ENCODE measurements at regions not wholly inside any gene's neighbourhood (a gene's known extent, or its start where the extent isn't known, plus 50 kb on each side); places are given as distances from the start of the nearest gene placed in this dataset.
A peak's percentile ranks its signal among the peaks of the same experiment; 100 is the strongest.

DNA sequence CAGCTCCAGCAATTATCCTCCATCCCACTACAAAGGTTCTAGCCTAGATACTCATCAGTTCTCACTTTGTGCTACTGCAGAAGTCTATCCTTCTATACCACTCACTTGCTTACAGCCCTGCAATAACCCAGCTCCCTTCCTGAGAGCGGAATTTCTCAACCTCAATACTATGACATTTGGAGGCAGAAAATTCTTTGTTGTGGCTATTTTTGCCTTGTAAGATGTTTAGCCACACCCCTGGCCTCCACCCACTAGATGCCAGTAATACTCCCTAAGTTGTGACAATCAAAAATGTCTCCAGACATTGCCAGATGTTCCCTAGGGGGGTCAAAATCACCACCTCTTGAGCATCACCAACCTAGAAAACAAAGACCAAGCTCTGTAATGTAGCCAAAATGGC, 149.5 kb downstream of the QDPR start:
- Histone ChIP-seq H2BK5ac (ENCODE audit: low read length) (no peak overlapping the region), H2AK5ac (ENCODE audit: low read length) (no peak overlapping the region), H3K18ac (ENCODE audit: low read length) (no peak overlapping the region), H3K4ac (ENCODE audit: low read depth, low read length) (no peak overlapping the region), H3K27me3 (ENCODE audit: insufficient read depth, low read length, poor library complexity) (no peaks in the 10 kb centered on the region), H3K23ac (ENCODE audit: low read length) (no peak overlapping the region), H3K79me2 (ENCODE audit: control insufficient read depth, insufficient read depth, low read length) (no peaks in the 10 kb centered on the region), H3K4me2 (ENCODE audit: low read length) (no peak overlapping the region), H2BK15ac (replicated peaks; ENCODE audit: low read depth) (no peak overlapping the region), H3K27ac (ENCODE audit: low read depth, low read length) (no peak overlapping the region), H3K9ac (ENCODE audit: low read length) (no peak overlapping the region), H3K56ac (ENCODE audit: low read length) (no peak overlapping the region), H4K8ac (ENCODE audit: low read depth, low read length) (no peak overlapping the region), H3K79me1 (ENCODE audit: low read length) (no peaks in the 10 kb centered on the region), H3K4me3 (ENCODE audit: low read length) (no peak overlapping the region), H4K5ac (ENCODE audit: low read length) (no peak overlapping the region), H3K4me1 (ENCODE audit: control insufficient read depth, low read depth, low read length) (no peaks in the 10 kb centered on the region), H2BK120ac (ENCODE audit: low read depth, low read length) (no peak overlapping the region), H3K36me3 (ENCODE audit: control insufficient read depth, insufficient read depth, low read length) (no peaks in the 10 kb centered on the region)
- no CpG with 5 or more reads among the region's 1 CpG for WGBS (ENCODE audit: extremely low coverage, insufficient coverage, low lambda C conversion rate)
- no peak for DNase-seq

DNA sequence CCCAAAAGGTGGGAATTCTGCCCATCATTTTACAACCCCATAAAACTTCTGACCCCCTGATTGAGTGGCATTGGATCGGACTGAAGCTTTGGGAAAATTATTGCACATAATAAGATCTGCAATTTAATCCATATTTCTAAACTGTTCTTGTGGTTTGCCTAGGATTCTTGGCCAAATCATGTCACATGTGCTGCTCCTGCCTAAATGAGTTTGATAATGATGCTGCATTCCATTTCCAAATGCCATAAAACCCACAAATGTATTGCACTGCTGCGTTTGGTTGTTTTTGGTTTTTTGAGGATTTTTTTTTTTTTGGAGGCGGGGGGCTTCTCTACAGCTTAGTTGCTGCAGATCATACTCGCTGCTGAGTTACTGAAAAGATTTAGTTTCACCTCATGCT, 153.6 kb downstream of the QDPR start:
- Histone ChIP-seq H3K36me3 (ENCODE audit: control insufficient read depth, insufficient read depth, low read length) (no peaks in the 10 kb centered on the region), H3K56ac (ENCODE audit: low read length) (no peak overlapping the region), H3K27ac (ENCODE audit: low read depth, low read length) (no peak overlapping the region), H3K4me1 (ENCODE audit: control insufficient read depth, low read depth, low read length) (no peaks in the 10 kb centered on the region), H4K5ac (ENCODE audit: low read length) (no peak overlapping the region), H3K23ac (ENCODE audit: low read length) (no peak overlapping the region), H3K4ac (ENCODE audit: low read depth, low read length) (no peak overlapping the region), H3K4me3 (ENCODE audit: low read length) (no peak overlapping the region), H2AK5ac (ENCODE audit: low read length) (no peak overlapping the region), H4K8ac (ENCODE audit: low read depth, low read length) (no peak overlapping the region), H3K79me2 (ENCODE audit: control insufficient read depth, insufficient read depth, low read length) (no peaks in the 10 kb centered on the region), H2BK5ac (ENCODE audit: low read length) (no peak overlapping the region), H3K79me1 (ENCODE audit: low read length) (no peaks in the 10 kb centered on the region), H3K18ac (ENCODE audit: low read length) (no peak overlapping the region), H3K9ac (ENCODE audit: low read length) (no peak overlapping the region), H3K27me3 (ENCODE audit: insufficient read depth, low read length, poor library complexity) (no peaks in the 10 kb centered on the region), H2BK120ac (ENCODE audit: low read depth, low read length) (no peak overlapping the region), H3K4me2 (ENCODE audit: low read length) (no peak overlapping the region), H2BK15ac (replicated peaks; ENCODE audit: low read depth) (no peak overlapping the region)
- DNase-seq = no peak
- WGBS (ENCODE audit: extremely low coverage, insufficient coverage, low lambda C conversion rate) = no CpG with 5 or more reads among the region's 4 CpGs

DNA sequence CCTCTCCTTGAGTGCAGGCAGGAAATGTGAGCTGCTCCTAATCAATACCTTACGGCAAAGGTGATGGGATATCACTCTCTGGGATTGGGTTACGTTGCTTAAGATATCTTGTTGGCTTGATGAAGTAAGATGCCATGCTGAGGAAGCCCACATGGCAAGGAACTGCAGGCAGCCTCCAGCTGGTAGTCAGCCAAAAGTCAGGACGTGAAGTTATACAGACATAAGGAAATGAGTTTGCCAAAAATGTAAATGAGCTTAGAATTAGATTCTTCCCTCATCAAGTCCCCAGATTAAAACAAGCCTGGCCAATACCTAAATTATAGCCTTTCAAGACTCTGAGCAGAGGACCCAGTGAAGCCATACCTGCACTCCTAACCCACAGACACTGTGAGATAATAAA, 155.0 kb downstream of the QDPR start:
- no peak overlapping the region for H3K56ac ChIP-seq (ENCODE audit: low read length)
- H3K4me3 ChIP-seq (ENCODE audit: low read length) = no peak overlapping the region
- H3K79me1 ChIP-seq (ENCODE audit: low read length) = no peaks in the 10 kb centered on the region
- no peak overlapping the region for H2BK5ac ChIP-seq (ENCODE audit: low read length)
- no peak overlapping the region for H3K4me2 ChIP-seq (ENCODE audit: low read length)
- H4K8ac ChIP-seq (ENCODE audit: low read depth, low read length) = no peak overlapping the region
- H3K79me2 ChIP-seq (ENCODE audit: control insufficient read depth, insufficient read depth, low read length) = no peaks in the 10 kb centered on the region
- H3K18ac ChIP-seq (ENCODE audit: low read length) = no peak overlapping the region
- no peak overlapping the region for H3K23ac ChIP-seq (ENCODE audit: low read length)
- no CpG with 5 or more reads among the region's 3 CpGs for WGBS (ENCODE audit: extremely low coverage, insufficient coverage, low lambda C conversion rate)
- DNase-seq = no peak
- no peaks in the 10 kb centered on the region for H3K4me1 ChIP-seq (ENCODE audit: control insufficient read depth, low read depth, low read length)
- H3K4ac ChIP-seq (ENCODE audit: low read depth, low read length) = no peak overlapping the region
- H3K36me3 ChIP-seq (ENCODE audit: control insufficient read depth, insufficient read depth, low read length) = no peaks in the 10 kb centered on the region
- no peak overlapping the region for H3K9ac ChIP-seq (ENCODE audit: low read length)
- no peak overlapping the region for H2BK15ac ChIP-seq (replicated peaks; ENCODE audit: low read depth)
- H4K5ac ChIP-seq (ENCODE audit: low read length) = no peak overlapping the region
- H2BK120ac ChIP-seq (ENCODE audit: low read depth, low read length) = no peak overlapping the region
- no peak overlapping the region for H3K27ac ChIP-seq (ENCODE audit: low read depth, low read length)
- H2AK5ac ChIP-seq (ENCODE audit: low read length) = no peak overlapping the region
- no peaks in the 10 kb centered on the region for H3K27me3 ChIP-seq (ENCODE audit: insufficient read depth, low read length, poor library complexity)

DNA sequence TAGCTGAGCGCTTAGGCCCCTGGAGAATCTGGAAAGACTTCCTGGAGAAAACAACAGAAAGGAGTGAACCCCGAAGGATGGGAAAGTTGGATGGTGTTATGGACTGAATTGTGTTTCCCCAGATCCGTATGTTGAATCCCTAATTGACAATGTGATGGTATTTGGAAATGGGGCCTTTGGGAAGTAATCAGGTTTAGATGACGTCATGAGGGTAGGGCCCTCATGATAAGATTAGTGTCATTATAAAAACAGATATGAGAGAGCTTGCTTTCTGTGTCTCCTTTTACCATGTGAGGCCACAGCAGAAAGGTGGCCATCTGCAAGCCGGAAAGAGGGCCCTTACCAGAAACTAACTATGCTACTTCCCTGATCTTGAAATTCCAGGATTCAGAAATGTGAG, 159.5 kb downstream of the QDPR start:
- H3K4me2 ChIP-seq (ENCODE audit: low read length) = no peak overlapping the region
- no peak overlapping the region for H4K5ac ChIP-seq (ENCODE audit: low read length)
- no peak overlapping the region for H4K8ac ChIP-seq (ENCODE audit: low read depth, low read length)
- no peak overlapping the region for H3K9ac ChIP-seq (ENCODE audit: low read length)
- no peak overlapping the region for H3K27ac ChIP-seq (ENCODE audit: low read depth, low read length)
- no peaks in the 10 kb centered on the region for H3K4me1 ChIP-seq (ENCODE audit: control insufficient read depth, low read depth, low read length)
- no peak overlapping the region for H3K56ac ChIP-seq (ENCODE audit: low read length)
- no CpG with 5 or more reads among the region's 5 CpGs for WGBS (ENCODE audit: extremely low coverage, insufficient coverage, low lambda C conversion rate)
- H2BK5ac ChIP-seq (ENCODE audit: low read length) = no peak overlapping the region
- H2AK5ac ChIP-seq (ENCODE audit: low read length) = no peak overlapping the region
- no peak overlapping the region for H3K23ac ChIP-seq (ENCODE audit: low read length)
- no peaks in the 10 kb centered on the region for H3K79me2 ChIP-seq (ENCODE audit: control insufficient read depth, insufficient read depth, low read length)
- H3K18ac ChIP-seq (ENCODE audit: low read length) = no peak overlapping the region
- DNase-seq = no peak
- no peaks in the 10 kb centered on the region for H3K36me3 ChIP-seq (ENCODE audit: control insufficient read depth, insufficient read depth, low read length)
- no peak overlapping the region for H3K4me3 ChIP-seq (ENCODE audit: low read length)
- H3K4ac ChIP-seq (ENCODE audit: low read depth, low read length) = no peak overlapping the region
- H3K27me3 ChIP-seq (ENCODE audit: insufficient read depth, low read length, poor library complexity) = no peaks in the 10 kb centered on the region
- H2BK120ac ChIP-seq (ENCODE audit: low read depth, low read length) = no peak overlapping the region
- H3K79me1 ChIP-seq (ENCODE audit: low read length) = no peaks in the 10 kb centered on the region
- H2BK15ac ChIP-seq (replicated peaks; ENCODE audit: low read depth) = no peak overlapping the region

DNA sequence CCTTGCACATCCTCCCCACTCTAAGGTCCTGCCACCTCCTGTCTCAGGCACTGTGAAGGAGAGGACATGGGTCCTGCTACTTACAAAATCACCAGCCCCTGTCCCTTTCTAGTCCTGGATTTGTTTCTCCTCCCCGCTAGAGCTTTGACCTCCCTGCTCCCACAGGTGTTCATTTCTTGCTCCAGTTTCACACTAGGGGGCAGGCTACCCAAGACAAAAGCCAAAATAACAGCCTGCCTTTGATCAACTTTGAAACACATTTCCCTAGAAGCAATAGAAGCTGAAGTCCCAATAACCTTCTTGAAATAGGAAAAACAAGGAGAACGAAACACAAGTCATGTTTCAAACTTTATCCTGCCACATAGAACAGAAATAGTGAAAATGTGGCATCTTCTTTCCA, 164.4 kb downstream of the QDPR start:
- Histone ChIP-seq H3K23ac (ENCODE audit: low read length) (no peak overlapping the region), H2AK5ac (ENCODE audit: low read length) (no peak overlapping the region), H3K27me3 (ENCODE audit: insufficient read depth, low read length, poor library complexity) (no peaks in the 10 kb centered on the region), H3K4ac (ENCODE audit: low read depth, low read length) (no peak overlapping the region), H3K4me1 (ENCODE audit: control insufficient read depth, low read depth, low read length) (no peaks in the 10 kb centered on the region), H2BK120ac (ENCODE audit: low read depth, low read length) (no peak overlapping the region), H3K4me2 (ENCODE audit: low read length) (no peak overlapping the region), H3K79me2 (ENCODE audit: control insufficient read depth, insufficient read depth, low read length) (no peaks in the 10 kb centered on the region), H3K36me3 (ENCODE audit: control insufficient read depth, insufficient read depth, low read length) (no peaks in the 10 kb centered on the region), H3K18ac (ENCODE audit: low read length) (no peak overlapping the region), H2BK5ac (ENCODE audit: low read length) (no peak overlapping the region), H3K9ac (ENCODE audit: low read length) (no peak overlapping the region), H2BK15ac (replicated peaks; ENCODE audit: low read depth) (no peak overlapping the region), H3K56ac (ENCODE audit: low read length) (no peak overlapping the region), H3K27ac (ENCODE audit: low read depth, low read length) (no peak overlapping the region), H3K4me3 (ENCODE audit: low read length) (no peak overlapping the region), H4K8ac (ENCODE audit: low read depth, low read length) (no peak overlapping the region), H4K5ac (ENCODE audit: low read length) (no peak overlapping the region), H3K79me1 (ENCODE audit: low read length) (no peaks in the 10 kb centered on the region)
- WGBS (ENCODE audit: extremely low coverage, insufficient coverage, low lambda C conversion rate) = no CpG with 5 or more reads among the region's 2 CpGs
- peak; percentile 72 for DNase-seq

DNA sequence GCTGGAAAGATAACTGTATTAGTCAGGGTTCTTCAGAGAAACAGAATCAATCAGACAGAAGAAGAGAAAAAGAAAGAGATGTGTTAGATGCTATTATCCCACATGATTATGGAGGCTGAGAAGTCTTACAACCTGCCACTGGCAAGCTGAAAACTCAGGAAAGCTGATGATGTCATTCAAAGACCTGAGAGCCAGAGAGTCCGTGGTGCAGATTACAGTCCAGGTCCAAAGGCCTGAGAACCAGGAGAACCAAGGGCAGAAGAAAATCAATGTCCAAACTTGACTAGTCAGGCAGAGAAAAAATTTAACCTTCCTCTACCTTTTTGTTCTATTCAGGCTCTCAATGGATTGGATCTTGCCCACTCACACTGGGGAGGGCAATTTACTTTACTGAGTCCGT, 172.5 kb downstream of the QDPR start:
- H3K27ac ChIP-seq (ENCODE audit: low read depth, low read length) = no peak overlapping the region

More for the DNA sequence above, 172.5 kb downstream of the QDPR start:
- no peak for DNase-seq
- no peak overlapping the region for H4K8ac ChIP-seq (ENCODE audit: low read depth, low read length)
- no peaks in the 10 kb centered on the region for H3K79me2 ChIP-seq (ENCODE audit: control insufficient read depth, insufficient read depth, low read length)
- H2BK5ac ChIP-seq (ENCODE audit: low read length) = no peak overlapping the region
- no peak overlapping the region for H2BK120ac ChIP-seq (ENCODE audit: low read depth, low read length)
- no peaks in the 10 kb centered on the region for H3K27me3 ChIP-seq (ENCODE audit: insufficient read depth, low read length, poor library complexity)
- H3K4me1 ChIP-seq (ENCODE audit: control insufficient read depth, low read depth, low read length) = no peaks in the 10 kb centered on the region
- no CpG with 5 or more reads among the region's 2 CpGs for WGBS (ENCODE audit: extremely low coverage, insufficient coverage, low lambda C conversion rate)
- H3K79me1 ChIP-seq (ENCODE audit: low read length) = no peaks in the 10 kb centered on the region
- H2AK5ac ChIP-seq (ENCODE audit: low read length) = no peak overlapping the region
- H3K9ac ChIP-seq (ENCODE audit: low read length) = no peak overlapping the region
- no peaks in the 10 kb centered on the region for H3K36me3 ChIP-seq (ENCODE audit: control insufficient read depth, insufficient read depth, low read length)
- H4K5ac ChIP-seq (ENCODE audit: low read length) = no peak overlapping the region
- no peak overlapping the region for H3K4me2 ChIP-seq (ENCODE audit: low read length)
- no peak overlapping the region for H3K18ac ChIP-seq (ENCODE audit: low read length)
- no peak overlapping the region for H3K23ac ChIP-seq (ENCODE audit: low read length)
- no peak overlapping the region for H2BK15ac ChIP-seq (replicated peaks; ENCODE audit: low read depth)
- no peak overlapping the region for H3K56ac ChIP-seq (ENCODE audit: low read length)
- no peak overlapping the region for H3K4me3 ChIP-seq (ENCODE audit: low read length)
- no peak overlapping the region for H3K4ac ChIP-seq (ENCODE audit: low read depth, low read length)
